ENCODE measurements at regions not wholly inside any gene's neighbourhood (a gene's known extent, or its start where the extent isn't known, plus 50 kb on each side); places are given as distances from the start of the nearest gene placed in this dataset.

- no peak for TF ChIP-seq CTCF (conservative IDR thresholded peaks at IDR 0.05 in 1 of 2, IDR thresholded peaks at IDR 0.05 in 1 of 2; ENCODE audit: extremely low read depth in 1 of 2, insufficient read depth in 1 of 2, low read depth in 1 of 2, low read length in 2 of 2)
- no peak for TF ChIP-seq EZH2 (IDR thresholded peaks at IDR 0.05; ENCODE audit: borderline replicate concordance, low read length)
Measured at GRCh38 chr9:109855540-109855939, 75.5 kb downstream of the PALM2AKAP2 start.

All from mammary epithelial cell (primary cell).